ENCODE measurements at regions not wholly inside any gene's neighbourhood (a gene's known extent, or its start where the extent isn't known, plus 50 kb on each side); places are given as distances from the start of the nearest gene placed in this dataset.

DNA sequence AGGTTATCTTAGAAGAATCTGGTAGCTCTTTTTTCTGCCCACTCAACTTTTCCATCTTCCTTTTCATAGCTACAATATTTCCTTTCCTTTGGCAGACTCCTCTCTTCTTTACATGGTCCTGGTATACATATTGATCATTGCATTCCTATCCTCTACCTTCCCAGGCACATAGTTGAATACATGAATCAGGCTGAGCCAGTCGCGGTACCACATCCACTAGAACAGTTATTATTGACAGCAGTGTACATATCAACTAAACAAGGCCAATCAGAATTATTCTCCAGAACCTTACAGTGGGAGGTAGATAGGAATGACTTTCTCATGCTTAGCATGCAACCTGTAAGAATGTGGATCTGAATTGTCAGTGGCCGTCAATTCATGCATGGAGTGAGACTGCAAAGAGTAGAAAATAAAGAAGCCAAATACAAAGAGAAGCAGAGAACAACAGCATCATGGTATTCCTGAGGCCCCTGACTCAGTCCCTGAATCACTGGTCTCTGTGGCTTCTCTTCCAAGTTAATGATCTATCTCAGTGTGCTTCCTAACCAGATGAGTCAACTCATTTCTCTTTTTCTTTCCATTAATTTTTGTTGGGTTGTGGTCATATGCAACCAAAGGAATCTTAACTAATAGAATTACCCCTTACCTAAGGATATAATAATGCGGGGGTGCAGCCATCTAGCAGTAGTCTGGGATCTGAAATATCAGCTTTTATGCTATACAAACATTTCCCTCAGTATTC lies 60.9 kb upstream of the DCBLD2 start:
- H3K9ac ChIP-seq (ENCODE audit: low read length): no peak overlapping the region
- no peak overlapping the region for H3K27ac ChIP-seq (ENCODE audit: low read depth, low read length)
- no peak overlapping the region for H2BK15ac ChIP-seq (replicated peaks; ENCODE audit: low read depth)
- no peak overlapping the region for H3K4me3 ChIP-seq (ENCODE audit: low read length)
- H3K23ac ChIP-seq (ENCODE audit: low read length): no peak overlapping the region
- no peak overlapping the region for H2BK5ac ChIP-seq (ENCODE audit: low read length)
- no peak overlapping the region for H3K4me2 ChIP-seq (ENCODE audit: low read length)
- no peaks in the 10 kb centered on the region for H3K79me2 ChIP-seq (ENCODE audit: control insufficient read depth, insufficient read depth, low read length)
- no peak overlapping the region for H3K18ac ChIP-seq (ENCODE audit: low read length)
- no peak overlapping the region for H2AK5ac ChIP-seq (ENCODE audit: low read length)
- H2BK120ac ChIP-seq (ENCODE audit: low read depth, low read length): no peak overlapping the region
- WGBS (ENCODE audit: extremely low coverage, insufficient coverage, low lambda C conversion rate): no CpG with 5 or more reads among the region's 4 CpGs
- H3K56ac ChIP-seq (ENCODE audit: low read length): no peak overlapping the region
- DNase-seq: no peak
- no peaks in the 10 kb centered on the region for H3K36me3 ChIP-seq (ENCODE audit: control insufficient read depth, insufficient read depth, low read length)
- H3K27me3 ChIP-seq (ENCODE audit: insufficient read depth, low read length, poor library complexity): no peaks in the 10 kb centered on the region
- H4K5ac ChIP-seq (ENCODE audit: low read length): no peak overlapping the region
- H3K79me1 ChIP-seq (ENCODE audit: low read length): no peaks in the 10 kb centered on the region
- no peak overlapping the region for H3K4ac ChIP-seq (ENCODE audit: low read depth, low read length)
- no peaks in the 10 kb centered on the region for H3K4me1 ChIP-seq (ENCODE audit: control insufficient read depth, low read depth, low read length)
- H4K8ac ChIP-seq (ENCODE audit: low read depth, low read length): no peak overlapping the region

DNA sequence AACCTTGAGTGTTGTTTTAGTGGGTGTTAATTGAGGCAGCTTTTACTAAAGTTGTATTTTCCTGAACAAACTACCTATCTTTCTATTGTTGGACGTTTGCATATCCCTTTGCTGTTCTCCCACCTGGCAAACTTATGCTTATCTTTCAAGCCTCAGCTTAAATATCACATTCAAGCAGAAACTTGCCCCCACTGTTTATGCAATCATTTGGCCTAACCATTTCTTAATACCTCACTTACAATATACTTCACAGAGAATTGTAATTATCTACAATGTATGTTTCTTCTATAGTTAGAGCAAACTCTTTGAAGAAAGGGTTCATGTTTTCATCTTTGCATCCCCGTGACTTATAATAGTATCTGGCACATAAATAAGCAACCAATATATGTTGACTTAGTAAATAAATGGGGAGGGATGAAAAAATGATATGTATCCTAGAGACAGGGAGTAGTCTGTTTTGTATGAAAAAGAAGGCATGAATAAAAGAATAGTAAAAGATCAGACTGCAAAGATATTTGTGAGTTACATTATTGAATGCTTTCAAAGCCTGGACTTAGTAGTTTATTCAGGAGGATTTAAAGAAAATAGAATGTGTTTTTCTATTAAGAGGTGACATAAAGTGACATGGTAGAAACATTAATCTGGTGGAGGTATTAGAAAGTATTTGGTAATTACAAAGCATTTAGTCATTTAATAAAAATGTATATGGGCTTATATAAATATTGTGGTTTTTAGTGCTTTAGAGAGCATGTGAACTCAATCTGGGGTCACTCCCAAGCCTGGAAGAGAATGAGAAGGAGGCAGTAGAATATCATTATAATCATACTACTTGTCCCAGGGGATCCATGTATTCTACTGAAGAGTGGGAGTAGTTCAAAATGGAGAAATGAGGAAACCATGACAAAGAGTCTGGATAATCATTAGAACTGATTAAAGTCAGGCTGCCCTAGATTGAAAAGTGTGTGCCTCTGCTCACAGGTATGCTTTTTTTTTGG lies 60.0 kb upstream of the DCBLD2 start:
- H2BK15ac ChIP-seq (replicated peaks; ENCODE audit: low read depth): no peak overlapping the region
- H2AK5ac ChIP-seq (ENCODE audit: low read length): no peak overlapping the region
- H2BK120ac ChIP-seq (ENCODE audit: low read depth, low read length): no peak overlapping the region
- H3K27me3 ChIP-seq (ENCODE audit: insufficient read depth, low read length, poor library complexity): no peaks in the 10 kb centered on the region
- H3K4me3 ChIP-seq (ENCODE audit: low read length): no peak overlapping the region
- H4K5ac ChIP-seq (ENCODE audit: low read length): no peak overlapping the region
- no peak overlapping the region for H3K9ac ChIP-seq (ENCODE audit: low read length)
- no peaks in the 10 kb centered on the region for H3K36me3 ChIP-seq (ENCODE audit: control insufficient read depth, insufficient read depth, low read length)
- no peak overlapping the region for H3K4ac ChIP-seq (ENCODE audit: low read depth, low read length)
- no peaks in the 10 kb centered on the region for H3K79me2 ChIP-seq (ENCODE audit: control insufficient read depth, insufficient read depth, low read length)
- DNase-seq: no peak
- no CpG with 5 or more reads among the region's 2 CpGs for WGBS (ENCODE audit: extremely low coverage, insufficient coverage, low lambda C conversion rate)
- H4K8ac ChIP-seq (ENCODE audit: low read depth, low read length): no peak overlapping the region
- no peak overlapping the region for H3K56ac ChIP-seq (ENCODE audit: low read length)
- no peak overlapping the region for H3K18ac ChIP-seq (ENCODE audit: low read length)
- no peak overlapping the region for H3K23ac ChIP-seq (ENCODE audit: low read length)
- no peak overlapping the region for H3K27ac ChIP-seq (ENCODE audit: low read depth, low read length)
- no peaks in the 10 kb centered on the region for H3K79me1 ChIP-seq (ENCODE audit: low read length)
- no peak overlapping the region for H3K4me2 ChIP-seq (ENCODE audit: low read length)
- no peaks in the 10 kb centered on the region for H3K4me1 ChIP-seq (ENCODE audit: control insufficient read depth, low read depth, low read length)
- H2BK5ac ChIP-seq (ENCODE audit: low read length): no peak overlapping the region

DNA sequence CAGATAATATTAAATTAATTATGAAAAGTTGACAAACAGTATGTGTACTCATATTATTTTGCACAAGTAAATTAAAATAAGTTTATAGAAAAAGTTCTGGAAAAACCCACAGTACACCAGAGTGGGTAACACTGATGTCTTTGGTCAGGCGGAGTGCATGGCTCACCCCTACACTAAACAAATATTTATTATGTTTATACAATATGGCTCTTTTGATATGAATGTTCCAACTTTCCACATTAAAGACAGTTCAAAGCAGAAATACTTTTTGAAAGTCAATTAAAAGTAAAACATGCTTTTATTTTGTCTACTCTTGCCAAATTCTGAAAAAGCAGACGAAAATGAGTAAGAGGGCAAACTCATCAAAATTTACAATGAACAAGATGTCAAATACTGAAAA lies 56.2 kb upstream of the DCBLD2 start:
- Histone ChIP-seq H3K56ac (ENCODE audit: low read length) (no peak overlapping the region), H3K4me3 (ENCODE audit: low read length) (no peak overlapping the region), H2BK5ac (ENCODE audit: low read length) (no peak overlapping the region), H4K5ac (ENCODE audit: low read length) (no peak overlapping the region), H3K79me2 (ENCODE audit: control insufficient read depth, insufficient read depth, low read length) (no peaks in the 10 kb centered on the region), H3K4me2 (ENCODE audit: low read length) (no peak overlapping the region), H3K79me1 (ENCODE audit: low read length) (no peaks in the 10 kb centered on the region), H3K27me3 (ENCODE audit: insufficient read depth, low read length, poor library complexity) (no peaks in the 10 kb centered on the region), H2BK120ac (ENCODE audit: low read depth, low read length) (no peak overlapping the region), H2AK5ac (ENCODE audit: low read length) (no peak overlapping the region), H3K27ac (ENCODE audit: low read depth, low read length) (no peak overlapping the region), H3K18ac (ENCODE audit: low read length) (no peak overlapping the region), H2BK15ac (replicated peaks; ENCODE audit: low read depth) (no peak overlapping the region), H3K4ac (ENCODE audit: low read depth, low read length) (no peak overlapping the region), H3K9ac (ENCODE audit: low read length) (no peak overlapping the region), H3K4me1 (ENCODE audit: control insufficient read depth, low read depth, low read length) (no peaks in the 10 kb centered on the region), H4K8ac (ENCODE audit: low read depth, low read length) (no peak overlapping the region), H3K23ac (ENCODE audit: low read length) (no peak overlapping the region), H3K36me3 (ENCODE audit: control insufficient read depth, insufficient read depth, low read length) (no peaks in the 10 kb centered on the region)
- WGBS (ENCODE audit: extremely low coverage, insufficient coverage, low lambda C conversion rate): no CpG with 5 or more reads among the region's 2 CpGs
- no peak for DNase-seq

DNA sequence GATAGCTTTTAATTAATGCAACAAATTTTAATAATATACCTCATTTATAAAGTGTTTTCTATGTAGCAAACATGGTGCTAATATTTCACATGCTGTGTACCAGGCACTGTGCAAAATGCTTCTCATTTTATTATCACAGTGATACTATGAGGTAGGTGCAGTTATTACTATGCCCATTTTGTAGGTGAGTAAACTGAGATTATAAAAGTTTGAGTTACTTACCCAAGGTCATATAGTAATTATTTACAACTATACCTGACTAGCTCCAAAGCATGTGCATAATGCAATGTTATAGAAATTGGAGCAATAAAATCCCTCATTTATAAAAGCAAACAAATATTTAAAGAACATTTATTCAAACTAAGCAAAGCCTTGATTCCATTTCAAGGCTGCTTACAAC lies 54.5 kb upstream of the DCBLD2 start:
- Histone ChIP-seq H3K79me2 (ENCODE audit: control insufficient read depth, insufficient read depth, low read length) (no peaks in the 10 kb centered on the region), H3K56ac (ENCODE audit: low read length) (no peak overlapping the region), H2BK120ac (ENCODE audit: low read depth, low read length) (no peak overlapping the region), H3K4me2 (ENCODE audit: low read length) (no peak overlapping the region), H3K9ac (ENCODE audit: low read length) (no peak overlapping the region), H3K18ac (ENCODE audit: low read length) (no peak overlapping the region), H3K27ac (ENCODE audit: low read depth, low read length) (no peak overlapping the region), H3K4me1 (ENCODE audit: control insufficient read depth, low read depth, low read length) (no peaks in the 10 kb centered on the region), H3K4ac (ENCODE audit: low read depth, low read length) (no peak overlapping the region), H2BK15ac (replicated peaks; ENCODE audit: low read depth) (no peak overlapping the region), H3K23ac (ENCODE audit: low read length) (no peak overlapping the region), H3K36me3 (ENCODE audit: control insufficient read depth, insufficient read depth, low read length) (no peaks in the 10 kb centered on the region), H2AK5ac (ENCODE audit: low read length) (no peak overlapping the region), H4K8ac (ENCODE audit: low read depth, low read length) (no peak overlapping the region), H3K79me1 (ENCODE audit: low read length) (no peaks in the 10 kb centered on the region), H4K5ac (ENCODE audit: low read length) (no peak overlapping the region), H3K4me3 (ENCODE audit: low read length) (no peak overlapping the region), H3K27me3 (ENCODE audit: insufficient read depth, low read length, poor library complexity) (no peaks in the 10 kb centered on the region), H2BK5ac (ENCODE audit: low read length) (no peak overlapping the region)
- DNase-seq: no peak

DNA sequence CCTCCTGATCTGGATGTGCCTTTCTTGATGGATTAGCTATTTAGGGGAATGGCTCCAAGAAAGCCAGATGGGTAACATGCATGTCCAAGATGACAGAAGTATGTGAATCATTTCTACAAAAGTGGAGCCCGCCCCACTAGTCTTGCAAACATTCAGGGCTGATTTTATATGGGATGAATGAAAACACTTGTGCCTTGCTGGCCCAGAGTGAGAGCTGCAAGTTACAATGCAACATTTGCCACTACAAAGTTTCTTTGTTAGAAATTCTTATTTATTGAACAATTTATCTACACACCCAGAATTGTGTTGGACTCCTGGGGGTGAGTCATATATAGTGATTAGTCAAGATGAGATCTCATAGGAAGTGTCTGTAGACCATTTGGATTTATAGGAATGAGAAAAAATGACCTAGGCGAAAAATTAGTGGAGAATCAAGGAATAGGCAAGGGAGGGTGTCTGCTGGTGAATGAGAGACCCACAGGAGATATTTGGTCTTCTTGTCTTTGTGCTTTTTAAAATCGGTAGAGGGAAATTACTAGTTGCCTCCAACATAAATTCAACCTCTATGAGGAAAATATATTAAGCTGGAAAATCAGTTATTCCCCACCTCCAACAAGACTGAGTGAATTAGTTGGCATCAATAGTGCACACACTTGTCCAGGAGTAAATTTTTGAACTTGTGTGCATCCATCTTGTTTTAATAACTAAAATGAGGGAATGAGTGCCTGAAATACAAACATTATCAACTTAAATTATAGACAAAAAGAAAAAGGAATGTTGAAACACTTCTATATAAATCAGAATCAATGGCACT lies 53.5 kb upstream of the DCBLD2 start:
- no peak overlapping the region for H3K4ac ChIP-seq (ENCODE audit: low read depth, low read length)

More for the DNA sequence above, 53.5 kb upstream of the DCBLD2 start:
- Histone ChIP-seq H2AK5ac (ENCODE audit: low read length) (no peak overlapping the region), H2BK15ac (replicated peaks; ENCODE audit: low read depth) (no peak overlapping the region), H3K23ac (ENCODE audit: low read length) (no peak overlapping the region), H4K8ac (ENCODE audit: low read depth, low read length) (no peak overlapping the region), H2BK120ac (ENCODE audit: low read depth, low read length) (no peak overlapping the region), H3K36me3 (ENCODE audit: control insufficient read depth, insufficient read depth, low read length) (no peaks in the 10 kb centered on the region), H3K27me3 (ENCODE audit: insufficient read depth, low read length, poor library complexity) (no peaks in the 10 kb centered on the region), H3K4me2 (ENCODE audit: low read length) (no peak overlapping the region), H3K18ac (ENCODE audit: low read length) (no peak overlapping the region), H3K79me1 (ENCODE audit: low read length) (no peaks in the 10 kb centered on the region), H4K5ac (ENCODE audit: low read length) (no peak overlapping the region), H3K4me3 (ENCODE audit: low read length) (no peak overlapping the region), H3K4me1 (ENCODE audit: control insufficient read depth, low read depth, low read length) (no peaks in the 10 kb centered on the region), H2BK5ac (ENCODE audit: low read length) (no peak overlapping the region), H3K9ac (ENCODE audit: low read length) (no peak overlapping the region), H3K56ac (ENCODE audit: low read length) (no peak overlapping the region), H3K27ac (ENCODE audit: low read depth, low read length) (no peak overlapping the region), H3K79me2 (ENCODE audit: control insufficient read depth, insufficient read depth, low read length) (no peaks in the 10 kb centered on the region)
- WGBS (ENCODE audit: extremely low coverage, insufficient coverage, low lambda C conversion rate): no CpG with 5 or more reads among the region's 3 CpGs
- DNase-seq: no peak
